ENCODE measurements at regions not wholly inside any gene's neighbourhood (a gene's known extent, or its start where the extent isn't known, plus 50 kb on each side); places are given as distances from the start of the nearest gene placed in this dataset.

GRCh38 chr7:51577390-51577789 lies 260.8 kb upstream of the COBL start:
- Histone ChIP-seq H3K27me3 (no peaks in the 10 kb centered on the region), H3K4me3 (no peak overlapping the region), H3K27ac (no peak overlapping the region), H3K4me1 (no peaks in the 10 kb centered on the region), H3K36me3 (no peaks in the 10 kb centered on the region), H3K9me3 (peaks cover 0 to 24% (median 0%) of the 10 kb centered on the region in 11 donors)
- TF ChIP-seq CTCF (IDR thresholded peaks at IDR 0.05) = no peak
- 74 to 77% methylated on average over 4 of the region's 4 CpGs for WGBS, 2 donors
- DNase-seq = no peak
- ATAC-seq = no peak
- intact Hi-C loops (cut with DNase I) = no loop called here

GRCh38 chr7:51569581-51569980 lies 253.0 kb upstream of the COBL start:
- no peaks in the 10 kb centered on the region for H3K27me3 ChIP-seq
- H3K4me1 ChIP-seq = no peaks in the 10 kb centered on the region
- H3K4me3 ChIP-seq = no peak overlapping the region
- no peaks in the 10 kb centered on the region for H3K36me3 ChIP-seq
- H3K9me3 ChIP-seq = peaks cover 0 to 11% (median 0%) of the 10 kb centered on the region in 11 donors
- intact Hi-C loops (cut with DNase I) = no loop called here
- DNase-seq (no peak), ATAC-seq (no peak)
- TF ChIP-seq CTCF (IDR thresholded peaks at IDR 0.05) = no peak
- 54 to 72% methylated on average over 3 of the region's 3 CpGs for WGBS, 2 donors
- no peak overlapping the region for H3K27ac ChIP-seq

- no peak for DNase-seq
- Histone ChIP-seq H3K4me3 (no peak overlapping the region), H3K27ac (no peak overlapping the region), H3K36me3 (no peaks in the 10 kb centered on the region), H3K9me3 (peaks cover 0 to 7% (median 0%) of the 10 kb centered on the region in 11 donors), H3K27me3 (no peaks in the 10 kb centered on the region), H3K4me1 (no peaks in the 10 kb centered on the region)
- intact Hi-C loops (cut with DNase I) = no loop called here
- TF ChIP-seq CTCF (IDR thresholded peaks at IDR 0.05) = no peak
- no peak for ATAC-seq
- 73 to 75% methylated on average over 5 of the region's 5 CpGs for WGBS, 2 donors
Observed at GRCh38 chr7:51569176-51569575, 252.6 kb upstream of the COBL start.

GRCh38 chr7:51551070-51551469 lies 234.5 kb upstream of the COBL start:
- H3K9me3 ChIP-seq = peaks cover 0 to 48% (median 0%) of the 10 kb centered on the region in 11 donors
- 78 to 81% methylated on average over 4 of the region's 4 CpGs for WGBS, 2 donors
- ATAC-seq = no peak

More at GRCh38 chr7:51551070-51551469, 234.5 kb upstream of the COBL start:
- intact Hi-C loops (cut with DNase I) = no loop called here
- no peak for DNase-seq
- Histone ChIP-seq H3K27ac (no peak overlapping the region), H3K4me1 (no peaks in the 10 kb centered on the region), H3K27me3 (no peaks in the 10 kb centered on the region), H3K36me3 (no peaks in the 10 kb centered on the region), H3K4me3 (no peak overlapping the region)
- no peak for TF ChIP-seq CTCF (IDR thresholded peaks at IDR 0.05)

Measured in heart right ventricle (tissue), 16 donors.